Adipocyte (in vitro differentiated cells): ENCODE measurements at regions not wholly inside any gene's neighbourhood (a gene's known extent, or its start where the extent isn't known, plus 50 kb on each side); places are given as distances from the start of the nearest gene placed in this dataset.

Source experiments
- DNase-seq: peaks from one replicate; pipeline ENCODE4 v3.0.0-alpha.2; 2015; ENCODE audit warnings: low read depth
- H3K27me3 ChIP-seq: replicated peaks from 2 replicates; pipeline ENCODE4 v1.7.0; 2013; ENCODE audit warnings: mild to moderate bottlenecking, low read length, moderate library complexity; ENCODE audit not compliant: control insufficient read depth, insufficient read depth
- H3K36me3 ChIP-seq: 2 replicates; pipeline ENCODE4 v1.7.0; 2013; ENCODE audit warnings: low read length, mild to moderate bottlenecking, moderate library complexity; ENCODE audit not compliant: control insufficient read depth, insufficient read depth, severe bottlenecking
- H3K4me1 ChIP-seq: 2 replicates; pipeline ENCODE4 v1.7.0; 2013; ENCODE audit warnings: mild to moderate bottlenecking, low read length, moderate library complexity; ENCODE audit not compliant: control insufficient read depth, insufficient read depth
- H3K4me3 ChIP-seq: 2 replicates; pipeline ENCODE4 v1.7.0; 2013; ENCODE audit warnings: mild to moderate bottlenecking, low read length, moderate library complexity
- H3K9ac ChIP-seq: 2 replicates; pipeline ENCODE4 v1.7.0; 2013; ENCODE audit warnings: mild to moderate bottlenecking, low read length, moderate library complexity
- H3K9me3 ChIP-seq: 2 replicates; pipeline ENCODE4 v1.7.0; 2013; ENCODE audit warnings: mild to moderate bottlenecking, low read length, moderate library complexity; ENCODE audit not compliant: control insufficient read depth

- Histone ChIP-seq H3K27me3 (peaks cover 29% of the 10 kb centered on the region), H3K9ac (no peak overlapping the region), H3K36me3 (no peaks in the 10 kb centered on the region), H3K9me3 (no peaks in the 10 kb centered on the region), H3K4me1 (peaks cover 31% of the 10 kb centered on the region), H3K4me3 (no peak overlapping the region)
- DNase-seq: no peak
Observed at GRCh38 chr2:120552800-120553481, 182.7 kb upstream of the GLI2 start.

DNA sequence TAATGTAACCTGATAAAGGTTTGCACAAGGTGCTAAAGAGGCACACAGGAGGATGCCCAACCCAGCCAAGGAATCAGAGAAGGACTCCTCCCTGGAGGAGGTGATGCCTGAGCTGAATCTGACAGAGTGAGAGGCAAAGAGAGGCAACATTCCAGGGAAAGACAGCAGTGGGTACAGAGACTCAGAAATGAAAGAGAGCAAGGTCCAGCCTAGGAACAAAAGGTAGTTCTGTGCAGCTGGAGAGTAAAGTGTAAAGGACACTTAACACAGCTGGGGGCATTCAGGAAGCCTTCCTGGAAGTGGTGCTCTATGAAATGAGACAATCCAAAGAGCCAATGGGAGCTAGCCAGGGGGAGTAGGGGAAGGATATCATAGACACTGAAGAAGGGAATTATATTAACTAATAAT is 181.0 kb upstream of the GLI2 start:
- no peaks in the 10 kb centered on the region for H3K9me3 ChIP-seq
- no peak overlapping the region for H3K9ac ChIP-seq
- DNase-seq: no peak
- peaks cover 35% of the 10 kb centered on the region for H3K4me1 ChIP-seq
- peaks cover 29% of the 10 kb centered on the region for H3K27me3 ChIP-seq
- H3K36me3 ChIP-seq: no peaks in the 10 kb centered on the region
- H3K4me3 ChIP-seq: no peak overlapping the region

DNA sequence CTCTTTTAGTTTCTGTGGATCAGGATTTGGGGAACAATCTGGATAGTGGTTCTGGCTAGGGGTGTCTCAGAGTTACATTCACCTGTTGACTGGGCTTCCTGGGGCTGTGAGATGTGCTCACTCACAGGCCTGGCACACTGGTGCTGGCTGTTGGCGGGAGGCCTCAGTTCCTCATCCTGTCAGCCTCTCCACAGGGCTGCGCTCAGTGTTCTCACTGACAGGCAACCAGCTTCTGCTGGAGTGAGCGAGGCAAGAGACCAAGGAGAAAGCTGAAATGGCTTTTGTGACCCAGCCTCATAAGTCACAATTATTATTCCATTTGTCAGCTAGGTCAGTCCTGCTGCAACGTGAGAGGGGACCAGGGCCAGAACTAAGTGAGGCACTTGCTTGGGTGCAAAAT is 180.6 kb upstream of the GLI2 start:
- H3K9me3 ChIP-seq: no peaks in the 10 kb centered on the region
- no peaks in the 10 kb centered on the region for H3K36me3 ChIP-seq
- H3K4me1 ChIP-seq: peaks cover 35% of the 10 kb centered on the region
- no peak for DNase-seq
- no peak overlapping the region for H3K4me3 ChIP-seq
- no peak overlapping the region for H3K9ac ChIP-seq
- peaks cover 29% of the 10 kb centered on the region for H3K27me3 ChIP-seq

DNA sequence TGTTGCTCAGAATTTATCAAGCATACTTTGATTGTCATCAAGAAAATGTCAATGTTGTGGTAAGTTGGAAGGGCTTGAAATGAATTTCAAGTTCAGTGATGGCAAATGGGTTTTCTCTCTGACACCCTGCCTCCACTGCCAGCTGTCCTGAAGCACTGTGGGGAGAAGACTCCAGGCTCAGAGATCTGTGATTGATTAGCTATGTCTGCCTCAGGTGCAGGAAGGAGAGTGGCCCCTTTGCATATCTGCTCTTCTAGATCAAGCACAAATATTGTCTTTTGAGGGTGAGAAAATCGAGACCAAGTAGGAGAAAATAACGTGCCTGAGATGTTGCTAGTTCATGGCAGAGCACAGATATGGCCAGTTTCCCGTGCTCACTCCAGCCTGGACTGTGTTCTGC is 178.8 kb upstream of the GLI2 start:
- Histone ChIP-seq H3K4me3 (no peak overlapping the region), H3K36me3 (no peaks in the 10 kb centered on the region), H3K9me3 (no peaks in the 10 kb centered on the region), H3K4me1 (peaks cover 17% of the 10 kb centered on the region), H3K27me3 (peaks cover 29% of the 10 kb centered on the region), H3K9ac (no peak overlapping the region)
- DNase-seq: no peak

- Histone ChIP-seq H3K4me1 (peaks cover 4% of the 10 kb centered on the region), H3K4me3 (no peak overlapping the region), H3K9me3 (no peaks in the 10 kb centered on the region), H3K9ac (no peak overlapping the region), H3K27me3 (peaks cover 29% of the 10 kb centered on the region), H3K36me3 (no peaks in the 10 kb centered on the region)
- no peak for DNase-seq
Observed at GRCh38 chr2:120558847-120559246, 176.8 kb upstream of the GLI2 start.

DNA sequence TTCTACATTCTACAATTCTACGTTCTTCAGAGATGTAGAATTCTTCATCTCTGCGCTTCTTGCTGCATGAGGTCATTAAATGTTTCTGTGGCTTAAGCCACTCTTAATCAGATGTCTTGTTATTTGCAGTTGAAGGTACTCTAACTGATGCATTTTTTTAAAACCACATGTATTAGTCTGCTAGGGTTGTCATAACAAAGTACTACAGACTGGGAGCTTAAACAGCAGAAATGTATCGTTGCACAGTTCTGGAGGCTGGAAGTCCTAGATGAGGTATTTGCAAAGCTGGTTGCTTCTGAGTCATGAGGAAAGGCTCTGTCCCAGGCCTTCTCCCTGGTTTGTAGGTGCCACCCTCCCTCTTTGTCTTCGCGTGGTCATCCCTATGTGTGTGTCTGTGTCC is 176.3 kb upstream of the GLI2 start:
- H3K36me3 ChIP-seq: no peaks in the 10 kb centered on the region
- H3K4me1 ChIP-seq: peaks cover 4% of the 10 kb centered on the region
- no peaks in the 10 kb centered on the region for H3K9me3 ChIP-seq
- peak; percentile 95 for DNase-seq
- H3K9ac ChIP-seq: no peak overlapping the region
- no peak overlapping the region for H3K4me3 ChIP-seq
- H3K27me3 ChIP-seq: peaks cover 26% of the 10 kb centered on the region

DNA sequence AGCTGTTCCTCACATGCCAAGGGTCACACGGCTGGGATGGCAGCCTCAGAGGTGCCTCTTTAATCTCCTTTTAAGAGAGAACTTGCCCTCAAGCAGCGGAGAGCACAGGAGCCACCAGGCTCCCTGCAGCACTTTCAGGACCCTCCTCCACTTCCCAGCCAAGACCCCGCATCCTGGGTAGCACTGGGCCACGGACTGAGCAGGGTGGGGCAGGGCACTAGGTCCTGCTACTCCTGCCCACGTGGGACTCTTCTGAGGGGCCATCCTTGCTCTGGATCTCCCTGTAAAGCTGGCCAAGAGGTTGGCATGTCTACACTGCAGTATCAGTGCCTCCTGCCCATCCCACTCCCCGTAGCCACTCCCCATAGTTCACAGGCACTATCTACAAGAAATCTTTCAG is 175.3 kb upstream of the GLI2 start:
- Histone ChIP-seq H3K4me1 (peaks cover 6% of the 10 kb centered on the region), H3K9ac (no peak overlapping the region), H3K9me3 (no peaks in the 10 kb centered on the region), H3K27me3 (peaks cover 17% of the 10 kb centered on the region), H3K4me3 (no peak overlapping the region), H3K36me3 (no peaks in the 10 kb centered on the region)
- no peak for DNase-seq

- peaks cover 11% of the 10 kb centered on the region for H3K27me3 ChIP-seq
- H3K4me3 ChIP-seq: no peak overlapping the region
- no peak overlapping the region for H3K9ac ChIP-seq
- H3K9me3 ChIP-seq: no peaks in the 10 kb centered on the region
- H3K4me1 ChIP-seq: peaks cover 16% of the 10 kb centered on the region
- DNase-seq: no peak
- no peaks in the 10 kb centered on the region for H3K36me3 ChIP-seq
Observed at GRCh38 chr2:120561379-120562035, 174.2 kb upstream of the GLI2 start.

GRCh38 chr2:120562218-120563005 is 173.3 kb upstream of the GLI2 start:
- H3K36me3 ChIP-seq: no peaks in the 10 kb centered on the region
- peaks cover 23% of the 10 kb centered on the region for H3K4me1 ChIP-seq
- no peak for DNase-seq
- no peaks in the 10 kb centered on the region for H3K9me3 ChIP-seq
- H3K9ac ChIP-seq: no peak overlapping the region
- H3K27me3 ChIP-seq: peaks cover 4% of the 10 kb centered on the region
- H3K4me3 ChIP-seq: no peak overlapping the region

GRCh38 chr2:120563616-120564015 is 172.1 kb upstream of the GLI2 start:
- Histone ChIP-seq H3K4me1 (peaks cover 31% of the 10 kb centered on the region), H3K9ac (no peak overlapping the region)
- DNase-seq: no peak

More at GRCh38 chr2:120563616-120564015, 172.1 kb upstream of the GLI2 start:
- no peaks in the 10 kb centered on the region for H3K27me3 ChIP-seq
- H3K9me3 ChIP-seq: no peaks in the 10 kb centered on the region
- no peaks in the 10 kb centered on the region for H3K36me3 ChIP-seq
- no peak overlapping the region for H3K4me3 ChIP-seq
